Activated T-cell treated with anti-CD3 and anti-CD28 coated beads, Interleukin-2, amount 50 U/mL, for 24 hours (primary cell): ENCODE measurements at regions not wholly inside any gene's neighbourhood (a gene's known extent, or its start where the extent isn't known, plus 50 kb on each side); places are given as distances from the start of the nearest gene placed in this dataset.

Experiments
- DNase-seq: peaks from one replicate; pipeline ENCODE4 v3.0.0-alpha.2; 2020
- H3K27ac Mint-ChIP-seq: 2 replicates; pipeline ENCODE4 v1.8.0; 2020; ENCODE audit warnings: mild to moderate bottlenecking, mixed read lengths
- H3K27me3 Mint-ChIP-seq: 2 replicates; pipeline ENCODE4 v1.8.0; 2020; ENCODE audit warnings: mixed read lengths
- H3K36me3 Mint-ChIP-seq: 2 replicates; pipeline ENCODE4 v1.8.0; 2020; ENCODE audit warnings: low read depth, mixed read lengths
- H3K4me1 Mint-ChIP-seq: 2 replicates; pipeline ENCODE4 v1.8.0; 2020; ENCODE audit warnings: low read depth, mixed read lengths
- H3K4me3 Mint-ChIP-seq: 2 replicates; pipeline ENCODE4 v1.8.0; 2020; ENCODE audit warnings: mild to moderate bottlenecking, moderate library complexity, mixed read lengths
- H3K9me3 Mint-ChIP-seq: 2 replicates; pipeline ENCODE4 v1.8.0; 2020; ENCODE audit warnings: mixed read lengths

DNA sequence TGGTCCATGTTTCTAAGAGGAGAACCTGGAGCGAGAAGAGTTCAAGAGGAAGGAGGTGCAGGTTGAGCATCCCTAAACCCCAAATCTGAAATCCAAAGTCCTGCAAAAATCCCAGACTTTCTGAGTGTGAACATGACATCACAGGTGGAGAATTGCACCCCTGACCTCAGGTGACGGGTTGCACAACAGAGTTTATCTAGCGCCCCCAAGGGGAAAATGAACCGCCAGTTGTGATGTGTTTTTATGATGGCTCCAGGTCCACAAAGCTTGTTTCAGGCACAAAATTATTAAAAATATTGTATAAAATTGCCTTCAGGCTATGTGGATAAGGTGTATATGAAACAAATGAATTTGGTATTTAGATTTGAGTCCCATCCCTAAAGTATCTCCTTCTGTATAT is 420.0 kb downstream of the GABRB3 start:
- Mint-ChIP-seq H3K27me3 (no peaks in the 10 kb centered on the region), H3K36me3 (no peaks in the 10 kb centered on the region), H3K4me1 (no peaks in the 10 kb centered on the region), H3K4me3 (no peak overlapping the region), H3K27ac (no peak overlapping the region), H3K9me3 (peaks cover 6% of the 10 kb centered on the region)
- DNase-seq, result no peak

DNA sequence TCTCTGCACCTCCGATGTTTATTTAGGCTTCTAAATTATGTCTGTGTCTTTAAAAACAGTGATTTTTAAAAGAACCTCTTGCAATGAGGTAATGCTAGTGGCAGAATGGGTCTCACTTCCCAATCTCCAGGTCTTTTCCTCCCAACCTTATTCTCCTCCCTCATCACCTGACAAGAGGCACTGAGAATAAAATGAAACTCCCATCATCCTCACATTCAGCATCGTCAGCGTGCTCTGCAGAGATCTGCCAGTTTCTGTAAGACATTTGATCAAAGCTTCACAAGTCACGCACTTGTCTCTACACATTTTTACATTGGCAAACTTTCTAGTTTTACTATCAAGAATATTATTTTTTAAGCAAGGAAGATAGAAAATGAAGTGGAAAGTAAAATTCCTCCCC is 420.5 kb downstream of the GABRB3 start:
- Mint-ChIP-seq H3K4me1 (no peaks in the 10 kb centered on the region), H3K9me3 (peaks cover 10% of the 10 kb centered on the region), H3K27me3 (no peaks in the 10 kb centered on the region), H3K4me3 (no peak overlapping the region), H3K36me3 (no peaks in the 10 kb centered on the region), H3K27ac (no peak overlapping the region)
- no peak for DNase-seq

DNA sequence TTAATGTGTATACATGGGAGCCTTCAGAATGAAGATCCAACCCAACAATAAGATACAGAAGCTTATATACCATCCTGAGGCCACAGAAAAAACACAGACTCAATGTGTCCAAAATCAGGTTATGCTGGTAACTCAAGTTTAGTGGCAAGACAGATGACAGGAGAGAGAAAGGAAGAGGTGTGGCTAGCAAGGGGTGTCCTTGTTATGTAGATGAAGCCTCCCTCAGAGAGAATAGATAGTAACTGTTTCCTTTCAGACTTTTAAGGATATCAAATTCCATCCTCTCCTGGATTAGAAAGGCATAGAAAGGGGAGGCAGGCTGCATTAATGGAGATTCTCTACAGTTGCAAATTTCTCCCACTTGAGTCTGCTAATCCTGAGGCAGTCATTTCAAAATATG is 447.4 kb downstream of the GABRB3 start:
- H3K4me1 Mint-ChIP-seq, result no peaks in the 10 kb centered on the region
- H3K9me3 Mint-ChIP-seq, result no peaks in the 10 kb centered on the region
- H3K4me3 Mint-ChIP-seq, result no peak overlapping the region
- no peak overlapping the region for H3K27ac Mint-ChIP-seq
- H3K36me3 Mint-ChIP-seq, result no peaks in the 10 kb centered on the region
- DNase-seq, result no peak
- no peaks in the 10 kb centered on the region for H3K27me3 Mint-ChIP-seq

DNA sequence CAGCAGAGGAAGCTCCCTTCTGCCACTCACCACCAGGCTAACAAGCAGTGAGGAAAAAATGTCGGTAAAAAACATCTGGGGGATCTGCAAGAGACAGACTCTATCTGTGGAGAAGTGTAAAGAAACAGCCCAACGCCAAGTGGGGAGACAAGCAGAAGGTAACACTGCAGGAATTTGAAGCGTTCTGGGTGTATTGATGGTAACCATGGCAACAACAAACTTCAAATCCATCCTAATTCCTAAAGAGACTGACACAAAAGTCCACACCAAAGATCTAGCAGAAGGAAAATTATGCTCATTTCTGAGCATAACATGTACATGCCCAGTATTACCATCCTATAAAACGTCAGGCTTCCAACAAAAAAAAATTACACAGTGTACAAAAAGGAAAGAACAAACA is 449.3 kb downstream of the GABRB3 start:
- H3K9me3 Mint-ChIP-seq, result no peaks in the 10 kb centered on the region
- H3K4me3 Mint-ChIP-seq, result no peak overlapping the region
- no peaks in the 10 kb centered on the region for H3K36me3 Mint-ChIP-seq
- no peak for DNase-seq
- no peaks in the 10 kb centered on the region for H3K27me3 Mint-ChIP-seq
- H3K4me1 Mint-ChIP-seq, result no peaks in the 10 kb centered on the region
- no peak overlapping the region for H3K27ac Mint-ChIP-seq

DNA sequence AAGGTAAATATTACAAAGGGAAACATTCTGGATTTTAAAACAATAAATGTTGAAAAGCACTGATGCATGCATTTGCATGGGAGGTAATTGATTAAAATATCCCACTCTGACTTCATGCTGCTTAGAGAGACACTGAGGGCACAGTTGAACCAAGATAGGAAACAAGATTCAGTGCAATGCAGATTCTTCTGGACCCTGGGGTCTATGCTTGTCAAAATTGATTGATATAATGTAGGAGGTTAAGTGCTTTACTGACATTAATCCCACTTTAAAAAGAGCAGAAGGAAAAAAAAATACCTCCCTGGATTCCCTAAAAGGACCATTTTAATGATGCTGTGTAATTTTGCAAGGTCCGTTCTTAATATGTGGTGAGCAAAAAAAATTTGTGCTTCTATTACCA is 454.2 kb downstream of the GABRB3 start:
- H3K9me3 Mint-ChIP-seq, result no peaks in the 10 kb centered on the region
- no peak for DNase-seq
- no peak overlapping the region for H3K27ac Mint-ChIP-seq
- H3K27me3 Mint-ChIP-seq, result no peaks in the 10 kb centered on the region
- no peaks in the 10 kb centered on the region for H3K36me3 Mint-ChIP-seq
- H3K4me3 Mint-ChIP-seq, result no peak overlapping the region
- H3K4me1 Mint-ChIP-seq, result no peaks in the 10 kb centered on the region

DNA sequence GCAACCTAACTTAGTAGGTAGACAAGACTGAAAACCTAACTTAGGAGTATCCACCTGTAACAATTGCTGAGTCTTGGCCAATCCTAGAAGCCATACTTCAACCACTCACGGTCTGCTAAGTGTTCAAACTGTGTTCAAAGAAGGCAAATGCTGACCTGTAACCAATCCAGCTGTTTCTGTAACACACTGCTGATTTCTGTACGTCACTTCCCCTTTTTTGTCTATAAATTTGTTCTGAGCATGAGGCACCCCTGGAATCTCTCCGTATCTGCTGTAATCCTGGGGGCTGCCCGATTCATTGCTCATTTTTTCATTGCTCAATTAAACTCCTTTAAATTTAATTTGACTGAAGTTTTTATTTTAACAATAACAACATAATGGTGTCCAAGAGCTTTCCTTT is 451.4 kb upstream of the ATP10A start:
- H3K36me3 Mint-ChIP-seq, result no peaks in the 10 kb centered on the region
- no peak for DNase-seq
- H3K9me3 Mint-ChIP-seq, result peaks cover 12% of the 10 kb centered on the region
- no peaks in the 10 kb centered on the region for H3K4me1 Mint-ChIP-seq
- H3K27me3 Mint-ChIP-seq, result no peaks in the 10 kb centered on the region
- H3K27ac Mint-ChIP-seq, result no peak overlapping the region
- no peak overlapping the region for H3K4me3 Mint-ChIP-seq

DNA sequence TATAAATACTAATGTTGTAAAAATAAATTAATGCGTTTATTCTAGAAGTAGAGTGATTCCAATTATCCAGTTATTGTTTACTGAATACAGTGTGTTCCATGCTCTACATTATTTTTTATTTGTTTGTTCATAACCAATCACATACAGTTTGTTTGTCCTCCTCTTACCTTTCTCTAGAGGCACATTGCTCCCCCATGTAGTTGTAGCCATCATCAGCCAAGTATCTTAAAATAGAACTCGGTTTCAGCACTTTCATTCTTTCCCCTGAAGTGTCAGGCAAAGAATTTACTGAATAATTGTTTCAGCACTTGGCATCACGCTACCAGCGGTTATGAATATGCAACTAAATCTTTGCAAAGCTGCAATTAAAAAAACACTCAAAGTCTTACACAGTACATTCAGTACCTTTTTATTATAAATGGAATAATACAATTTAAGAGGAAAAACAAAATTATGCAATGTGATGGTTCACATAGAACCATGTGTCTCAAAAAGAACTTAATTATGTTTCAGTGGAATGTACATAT is 448.6 kb upstream of the ATP10A start:
- Mint-ChIP-seq H3K27me3 (no peaks in the 10 kb centered on the region), H3K4me3 (no peak overlapping the region), H3K36me3 (no peaks in the 10 kb centered on the region), H3K9me3 (peaks cover 16% of the 10 kb centered on the region), H3K4me1 (no peaks in the 10 kb centered on the region), H3K27ac (no peak overlapping the region)
- DNase-seq, result no peak

DNA sequence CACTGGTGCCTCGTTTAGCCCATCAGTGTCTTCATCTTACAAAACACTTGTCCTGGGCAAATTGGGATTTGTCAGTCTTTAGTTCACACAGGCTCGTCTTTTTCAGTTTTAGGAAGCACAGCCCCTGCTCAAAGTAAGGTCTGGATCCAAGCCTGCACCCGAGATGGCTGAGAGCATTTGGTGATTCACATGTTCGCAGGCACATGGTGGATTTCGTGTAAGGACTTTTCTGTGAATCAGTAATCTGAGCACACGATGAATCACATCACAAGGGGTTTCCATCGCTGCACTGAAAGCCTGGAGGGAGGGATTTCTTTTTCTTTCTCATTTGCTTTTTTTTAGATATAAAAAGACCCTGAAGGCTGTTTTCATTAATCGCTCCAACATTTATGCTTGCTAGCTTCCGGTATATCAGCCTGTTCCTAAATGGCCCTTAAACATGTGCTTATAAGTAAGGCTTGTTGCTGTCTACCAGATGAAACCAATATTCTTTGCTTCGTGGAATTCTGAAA is 435.6 kb upstream of the ATP10A start:
- Mint-ChIP-seq H3K4me3 (no peak overlapping the region), H3K27me3 (no peaks in the 10 kb centered on the region), H3K36me3 (no peaks in the 10 kb centered on the region), H3K4me1 (no peaks in the 10 kb centered on the region), H3K9me3 (no peaks in the 10 kb centered on the region), H3K27ac (no peak overlapping the region)
- DNase-seq, result no peak

DNA sequence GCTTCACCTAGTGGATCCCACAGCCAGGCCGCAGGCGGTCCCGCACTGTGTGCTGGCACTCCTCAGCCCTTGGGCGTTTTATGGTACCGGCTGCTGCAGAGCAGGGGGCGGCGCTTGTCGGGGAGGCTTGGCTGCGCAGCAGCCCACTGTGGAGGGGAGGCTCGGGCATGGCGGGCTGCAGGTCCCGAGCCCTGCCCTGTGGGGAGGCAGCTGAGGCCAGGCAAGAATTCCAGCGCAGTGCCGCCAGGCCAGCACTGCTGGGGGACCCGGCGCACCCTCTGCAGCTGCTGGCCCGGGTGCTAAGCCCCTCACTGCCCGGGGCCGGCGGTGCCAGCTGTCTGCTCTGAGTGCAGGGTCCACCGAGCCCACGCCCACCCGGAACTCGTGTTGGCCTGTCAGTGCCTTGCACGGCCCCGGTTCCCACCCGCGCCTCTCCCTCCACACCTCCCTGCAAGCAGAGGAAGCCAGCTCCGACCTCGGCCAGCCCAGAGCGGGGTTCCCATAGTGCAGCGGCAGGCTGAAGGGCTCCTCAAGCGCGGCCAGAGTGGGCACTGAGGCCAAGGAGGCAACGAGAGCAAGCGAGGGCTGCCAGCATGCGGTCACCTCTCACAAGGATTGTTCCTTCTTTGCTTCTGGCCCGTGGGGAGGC is 435.0 kb upstream of the ATP10A start:
- no peak for DNase-seq
- no peak overlapping the region for H3K27ac Mint-ChIP-seq
- H3K9me3 Mint-ChIP-seq, result no peaks in the 10 kb centered on the region
- no peaks in the 10 kb centered on the region for H3K4me1 Mint-ChIP-seq
- no peak overlapping the region for H3K4me3 Mint-ChIP-seq
- no peaks in the 10 kb centered on the region for H3K27me3 Mint-ChIP-seq
- H3K36me3 Mint-ChIP-seq, result no peaks in the 10 kb centered on the region

DNA sequence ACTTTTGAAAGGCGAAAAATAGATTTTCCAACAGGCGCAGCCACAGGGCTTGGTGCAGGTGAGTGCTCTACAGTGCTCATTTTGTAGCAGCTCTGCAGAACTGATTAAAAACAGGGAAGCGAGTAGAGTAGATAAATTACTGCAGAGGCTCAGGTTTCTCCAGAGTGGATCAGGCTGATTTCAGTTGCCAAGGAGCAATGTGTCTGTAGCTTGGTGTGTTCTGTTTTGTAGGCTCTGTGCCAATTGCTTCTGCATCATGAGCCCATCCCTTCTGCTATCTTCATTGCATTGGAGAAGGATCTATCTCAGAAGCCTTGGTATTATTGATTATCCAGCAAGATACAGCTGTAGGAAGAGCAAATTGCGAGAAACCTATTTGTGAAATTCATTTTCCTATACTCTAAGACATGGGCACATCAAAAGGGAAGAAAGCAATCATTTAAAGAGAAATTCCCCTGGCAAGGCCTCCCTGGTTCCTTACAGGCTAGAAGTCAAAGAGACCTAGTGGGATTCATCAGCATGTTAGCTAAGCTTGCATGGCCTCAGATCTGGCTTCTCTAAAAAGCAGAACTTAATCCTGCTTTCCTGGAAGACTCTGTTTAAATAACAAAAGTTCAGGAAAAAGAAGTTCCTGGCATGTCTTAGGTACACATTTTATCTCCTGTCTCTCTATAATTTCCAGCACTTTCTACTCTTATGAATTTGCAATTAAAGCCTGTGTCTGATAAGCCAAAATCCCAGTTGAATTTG is 432.4 kb upstream of the ATP10A start:
- H3K4me3 Mint-ChIP-seq, result no peak overlapping the region
- H3K9me3 Mint-ChIP-seq, result peaks cover 3% of the 10 kb centered on the region
- no peaks in the 10 kb centered on the region for H3K27me3 Mint-ChIP-seq
- no peaks in the 10 kb centered on the region for H3K4me1 Mint-ChIP-seq
- no peak overlapping the region for H3K27ac Mint-ChIP-seq
- H3K36me3 Mint-ChIP-seq, result no peaks in the 10 kb centered on the region
- no peak for DNase-seq

DNA sequence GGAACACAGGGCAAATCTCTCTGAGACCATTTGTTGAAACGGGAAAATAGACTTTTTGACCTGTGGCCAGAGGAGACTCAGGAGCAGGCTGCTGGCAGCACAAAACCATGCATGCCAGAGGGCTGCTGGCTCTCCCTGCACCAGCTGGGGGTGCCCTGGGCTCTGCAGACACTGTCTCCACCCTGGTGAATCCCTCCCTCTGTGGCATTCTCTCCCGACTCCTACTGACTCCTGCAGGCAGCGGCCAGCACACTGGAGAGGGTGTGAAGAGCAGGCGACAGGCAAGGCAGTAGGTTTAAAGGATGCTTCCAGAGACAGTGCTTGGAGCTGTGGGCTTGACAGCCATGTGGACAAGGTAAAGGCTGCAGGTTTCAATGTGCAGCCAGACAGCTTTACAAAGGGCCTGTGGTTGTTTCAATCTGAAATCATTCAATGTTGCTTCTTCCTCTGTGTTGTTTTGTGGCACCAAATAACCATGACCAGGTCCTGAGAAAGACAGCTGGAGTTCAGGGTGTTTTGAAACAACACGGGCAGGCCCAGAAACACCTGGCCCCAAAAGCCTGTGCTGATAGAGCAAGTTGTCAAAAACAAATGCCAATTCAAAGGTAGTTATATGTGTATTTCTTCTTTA is 431.0 kb upstream of the ATP10A start:
- Mint-ChIP-seq H3K4me1 (no peaks in the 10 kb centered on the region), H3K9me3 (peaks cover 3% of the 10 kb centered on the region), H3K4me3 (no peak overlapping the region), H3K27ac (no peak overlapping the region), H3K36me3 (no peaks in the 10 kb centered on the region), H3K27me3 (no peaks in the 10 kb centered on the region)
- DNase-seq, result no peak

DNA sequence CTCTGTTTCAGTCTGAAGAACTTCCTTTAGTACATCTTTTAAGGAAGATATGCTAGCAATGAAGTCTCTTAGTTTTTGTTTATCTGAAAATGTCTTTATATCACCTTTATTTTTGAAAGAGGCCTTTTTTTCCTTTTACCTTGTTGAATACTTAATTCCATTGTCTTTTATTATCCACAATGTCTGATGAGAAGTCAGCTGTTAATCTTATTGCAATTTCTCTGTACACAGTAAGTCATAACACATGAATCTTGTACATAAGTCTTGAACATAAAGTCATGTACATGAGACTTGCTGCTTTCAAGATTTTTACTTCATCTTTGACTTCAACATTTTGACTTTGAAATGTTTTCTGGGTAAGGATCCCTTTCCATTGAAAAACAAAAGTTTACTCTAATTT is 424.3 kb upstream of the ATP10A start:
- H3K9me3 Mint-ChIP-seq, result peaks cover 10% of the 10 kb centered on the region
- no peak overlapping the region for H3K27ac Mint-ChIP-seq
- no peak for DNase-seq
- no peaks in the 10 kb centered on the region for H3K4me1 Mint-ChIP-seq
- no peaks in the 10 kb centered on the region for H3K27me3 Mint-ChIP-seq
- H3K36me3 Mint-ChIP-seq, result no peaks in the 10 kb centered on the region
- H3K4me3 Mint-ChIP-seq, result no peak overlapping the region

DNA sequence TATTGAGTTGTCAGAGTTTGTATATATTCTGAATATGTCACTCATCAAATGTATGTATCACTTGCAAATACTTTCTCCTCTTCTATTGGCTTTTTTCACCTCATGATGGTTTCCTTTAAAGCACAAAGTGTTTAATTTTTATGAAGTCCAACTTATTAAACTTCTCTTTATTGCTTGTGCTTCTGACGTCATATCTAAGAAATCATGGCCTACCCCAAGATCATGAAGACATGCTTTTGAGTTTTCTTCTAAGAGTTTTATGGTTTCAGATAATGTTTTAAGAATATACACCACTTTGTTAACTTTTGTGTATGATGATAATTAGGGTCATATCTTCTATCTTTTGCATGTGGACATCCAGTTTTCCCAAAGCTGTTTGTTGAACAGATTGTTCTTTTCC is 417.2 kb upstream of the ATP10A start:
- H3K36me3 Mint-ChIP-seq, result no peaks in the 10 kb centered on the region
- no peak overlapping the region for H3K4me3 Mint-ChIP-seq
- H3K27me3 Mint-ChIP-seq, result no peaks in the 10 kb centered on the region
- H3K9me3 Mint-ChIP-seq, result no peaks in the 10 kb centered on the region
- no peak for DNase-seq
- no peak overlapping the region for H3K27ac Mint-ChIP-seq
- H3K4me1 Mint-ChIP-seq, result no peaks in the 10 kb centered on the region

DNA sequence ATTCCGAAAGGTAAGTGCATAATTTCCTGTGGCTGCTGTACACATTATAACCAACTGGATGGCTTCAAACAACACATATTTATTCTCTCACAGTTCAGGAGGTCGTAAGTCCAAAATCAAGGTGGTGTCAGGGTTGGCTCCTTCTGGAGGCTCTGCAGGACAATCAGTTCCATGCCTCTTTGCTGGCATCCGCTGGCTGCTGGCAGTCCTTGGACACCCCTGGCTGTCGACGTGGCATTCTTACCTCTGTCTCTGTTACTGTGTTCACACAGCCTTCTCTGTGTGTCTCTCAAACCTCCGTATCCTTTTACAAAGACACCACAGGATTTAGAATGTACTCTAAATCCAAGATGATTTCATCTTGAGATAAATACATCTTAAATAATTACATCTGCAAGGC is 398.8 kb upstream of the ATP10A start:
- H3K27ac Mint-ChIP-seq, result no peak overlapping the region
- no peaks in the 10 kb centered on the region for H3K9me3 Mint-ChIP-seq
- peaks cover 14% of the 10 kb centered on the region for H3K27me3 Mint-ChIP-seq
- no peaks in the 10 kb centered on the region for H3K4me1 Mint-ChIP-seq
- no peak for DNase-seq
- H3K36me3 Mint-ChIP-seq, result no peaks in the 10 kb centered on the region
- no peak overlapping the region for H3K4me3 Mint-ChIP-seq

DNA sequence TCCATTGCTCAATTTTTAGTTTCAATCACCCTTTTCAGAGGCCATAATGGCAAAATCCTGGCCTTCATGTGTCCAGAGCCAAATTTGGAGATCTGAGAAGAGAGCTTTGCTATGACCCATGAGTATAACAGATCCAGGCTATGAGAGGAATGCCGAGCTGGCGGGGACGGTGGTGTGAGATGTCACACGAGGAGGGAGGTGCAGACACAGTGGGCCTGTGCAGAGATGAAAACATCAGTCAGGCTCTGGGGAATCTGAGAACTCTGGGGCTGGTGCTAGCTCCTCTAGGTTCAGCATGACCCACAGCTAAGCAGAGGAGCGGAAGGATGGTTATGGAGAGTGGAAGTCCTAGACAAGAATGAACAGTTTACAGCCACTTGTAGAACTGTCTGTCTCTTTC is 398.3 kb upstream of the ATP10A start:
- Mint-ChIP-seq H3K4me3 (no peak overlapping the region), H3K36me3 (no peaks in the 10 kb centered on the region), H3K27me3 (peaks cover 14% of the 10 kb centered on the region), H3K4me1 (no peaks in the 10 kb centered on the region), H3K9me3 (no peaks in the 10 kb centered on the region), H3K27ac (no peak overlapping the region)
- DNase-seq, result no peak
